Glutamatergic neuron (in vitro differentiated cells): ENCODE measurements at regions not wholly inside any gene's neighbourhood (a gene's known extent, or its start where the extent isn't known, plus 50 kb on each side); places are given as distances from the start of the nearest gene placed in this dataset.

Experiments used
- DNase-seq: peaks from one replicate; pipeline ENCODE4 v3.0.0; 2022
- H3K27ac Mint-ChIP-seq: one replicate; pipeline ENCODE4 v1.8.0; 2020; ENCODE audit warnings: mild to moderate bottlenecking, mixed read lengths, inconsistent platforms; ENCODE audit not compliant: unreplicated experiment
- H3K27me3 Mint-ChIP-seq: one replicate; pipeline ENCODE4 v1.8.0; 2020; ENCODE audit warnings: mild to moderate bottlenecking, moderate library complexity, mixed read lengths, inconsistent platforms; ENCODE audit not compliant: unreplicated experiment
- H3K36me3 Mint-ChIP-seq: one replicate; pipeline ENCODE4 v1.8.0; 2020; ENCODE audit warnings: mild to moderate bottlenecking, mixed read lengths, inconsistent platforms; ENCODE audit not compliant: unreplicated experiment
- H3K4me1 Mint-ChIP-seq: one replicate; pipeline ENCODE4 v1.8.0; 2020; ENCODE audit warnings: mild to moderate bottlenecking, low read depth, mixed read lengths, inconsistent platforms; ENCODE audit not compliant: unreplicated experiment
- H3K4me3 Mint-ChIP-seq: one replicate; pipeline ENCODE4 v1.8.0; 2020; ENCODE audit warnings: mild to moderate bottlenecking, mixed read lengths, inconsistent platforms; ENCODE audit not compliant: unreplicated experiment
- H3K9me3 Mint-ChIP-seq: one replicate; pipeline ENCODE4 v1.8.0; 2020; ENCODE audit warnings: mild to moderate bottlenecking, moderate library complexity, mixed read lengths, inconsistent platforms; ENCODE audit not compliant: unreplicated experiment
- TF ChIP-seq, protein P1 (sequence below): fragments of 200-600 bp; sonication (generic); IDR thresholded peaks from one replicate; pipeline ENCODE4 v1.5.0; 2021; ENCODE audit not compliant: partially characterized antibody, unreplicated experiment

- Mint-ChIP-seq H3K4me3 (no peak overlapping the region), H3K36me3 (no peaks in the 10 kb centered on the region), H3K27ac (no peak overlapping the region), H3K4me1 (no peaks in the 10 kb centered on the region), H3K9me3 (peaks cover 2% of the 10 kb centered on the region), H3K27me3 (peaks cover 2% of the 10 kb centered on the region)
- TF ChIP-seq, protein P1, sequence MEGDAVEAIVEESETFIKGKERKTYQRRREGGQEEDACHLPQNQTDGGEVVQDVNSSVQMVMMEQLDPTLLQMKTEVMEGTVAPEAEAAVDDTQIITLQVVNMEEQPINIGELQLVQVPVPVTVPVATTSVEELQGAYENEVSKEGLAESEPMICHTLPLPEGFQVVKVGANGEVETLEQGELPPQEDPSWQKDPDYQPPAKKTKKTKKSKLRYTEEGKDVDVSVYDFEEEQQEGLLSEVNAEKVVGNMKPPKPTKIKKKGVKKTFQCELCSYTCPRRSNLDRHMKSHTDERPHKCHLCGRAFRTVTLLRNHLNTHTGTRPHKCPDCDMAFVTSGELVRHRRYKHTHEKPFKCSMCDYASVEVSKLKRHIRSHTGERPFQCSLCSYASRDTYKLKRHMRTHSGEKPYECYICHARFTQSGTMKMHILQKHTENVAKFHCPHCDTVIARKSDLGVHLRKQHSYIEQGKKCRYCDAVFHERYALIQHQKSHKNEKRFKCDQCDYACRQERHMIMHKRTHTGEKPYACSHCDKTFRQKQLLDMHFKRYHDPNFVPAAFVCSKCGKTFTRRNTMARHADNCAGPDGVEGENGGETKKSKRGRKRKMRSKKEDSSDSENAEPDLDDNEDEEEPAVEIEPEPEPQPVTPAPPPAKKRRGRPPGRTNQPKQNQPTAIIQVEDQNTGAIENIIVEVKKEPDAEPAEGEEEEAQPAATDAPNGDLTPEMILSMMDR, result no peak
- DNase-seq, result no peak
Measured at GRCh38 chr12:33703221-33703620, 263.6 kb upstream of the SYT10 start.

DNA sequence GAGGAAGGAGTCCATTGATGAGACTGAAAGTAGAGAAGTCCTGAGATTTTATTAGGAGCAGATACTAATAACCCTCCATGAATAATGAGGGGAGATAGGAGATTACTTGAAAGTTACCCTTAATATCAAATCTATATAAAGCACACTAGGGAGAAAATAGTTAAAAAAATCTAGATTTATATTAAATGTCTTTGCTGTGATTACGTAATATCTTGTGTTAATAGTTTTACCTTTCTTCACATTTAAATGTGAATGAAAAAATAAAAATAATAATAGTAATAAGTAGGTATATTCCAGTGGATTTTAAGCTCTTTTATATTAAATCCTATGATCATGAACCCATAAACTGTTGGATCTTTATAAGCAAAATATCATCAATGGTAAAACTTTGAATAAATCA lies 267.3 kb upstream of the SYT10 start:
- Mint-ChIP-seq H3K27ac (no peak overlapping the region), H3K36me3 (no peaks in the 10 kb centered on the region), H3K4me3 (no peak overlapping the region), H3K9me3 (peaks cover 2% of the 10 kb centered on the region), H3K27me3 (peaks cover 2% of the 10 kb centered on the region), H3K4me1 (no peaks in the 10 kb centered on the region)
- DNase-seq, result no peak
- TF ChIP-seq, protein P1, result no peak

GRCh38 chr12:33708935-33709334 lies 269.3 kb upstream of the SYT10 start:
- peaks cover 2% of the 10 kb centered on the region for H3K27me3 Mint-ChIP-seq
- H3K4me3 Mint-ChIP-seq, result no peak overlapping the region
- no peak overlapping the region for H3K27ac Mint-ChIP-seq
- H3K36me3 Mint-ChIP-seq, result no peaks in the 10 kb centered on the region
- H3K9me3 Mint-ChIP-seq, result peaks cover 2% of the 10 kb centered on the region
- TF ChIP-seq, protein P1, result no peak
- peaks cover 3% of the 10 kb centered on the region for H3K4me1 Mint-ChIP-seq
- DNase-seq, result no peak

DNA sequence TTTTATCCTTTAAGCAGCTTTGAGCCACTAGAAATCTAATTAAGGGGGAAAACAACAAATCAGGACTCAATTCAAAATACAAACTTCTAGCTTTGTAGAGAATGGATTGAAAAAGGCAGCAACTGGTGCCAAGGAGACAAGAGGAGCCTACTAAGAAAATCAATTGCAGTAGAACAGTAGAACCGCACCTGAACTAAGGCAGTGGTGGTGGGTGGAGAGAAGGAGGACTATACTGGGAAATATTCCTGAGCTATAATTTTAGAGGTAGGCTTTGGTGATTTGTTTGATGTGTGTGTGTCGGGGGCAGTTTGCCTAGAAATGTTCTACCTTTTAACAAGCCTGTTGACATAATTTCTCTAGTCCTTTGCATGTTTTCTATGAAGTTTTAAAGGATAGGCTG lies 270.9 kb upstream of the SYT10 start:
- Mint-ChIP-seq H3K9me3 (peaks cover 2% of the 10 kb centered on the region), H3K27me3 (peaks cover 2% of the 10 kb centered on the region), H3K27ac (no peak overlapping the region), H3K4me1 (peaks cover 8% of the 10 kb centered on the region), H3K4me3 (no peak overlapping the region), H3K36me3 (no peaks in the 10 kb centered on the region)
- no peak for DNase-seq
- TF ChIP-seq, protein P1, result no peak

DNA sequence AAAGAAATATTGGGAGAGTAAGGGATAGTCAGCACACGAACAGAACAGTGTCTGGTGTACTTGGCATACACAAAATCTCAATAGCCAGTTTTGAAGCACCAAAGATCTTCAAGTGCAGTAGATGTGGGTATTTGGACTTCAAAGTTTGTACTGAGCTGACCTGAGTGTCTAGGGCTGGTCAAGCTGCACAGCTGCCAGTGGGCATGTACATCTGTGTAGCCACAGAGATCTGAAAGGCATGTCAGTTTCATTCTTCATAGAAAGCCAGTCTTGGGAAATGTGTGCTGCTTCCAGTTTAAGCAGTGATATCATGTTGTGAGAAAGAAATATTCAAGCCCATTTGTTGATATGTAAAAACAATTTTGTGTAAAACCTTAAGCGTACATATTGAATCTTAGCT lies 279.0 kb upstream of the SYT10 start:
- no peak for DNase-seq
- Mint-ChIP-seq H3K27me3 (no peaks in the 10 kb centered on the region), H3K9me3 (no peaks in the 10 kb centered on the region), H3K36me3 (no peaks in the 10 kb centered on the region), H3K4me1 (peaks cover 6% of the 10 kb centered on the region), H3K4me3 (no peak overlapping the region), H3K27ac (no peak overlapping the region)
- TF ChIP-seq, protein P1, result no peak
